DMS53 treated with DMSO at 0.1 percent for 48 hours (cell line): ENCODE measurements at regions not wholly inside any gene's neighbourhood (a gene's known extent, or its start where the extent isn't known, plus 50 kb on each side); places are given as distances from the start of the nearest gene placed in this dataset.
"Not testable (repeated sequence)": the region's sequence is repeated elsewhere in the genome, so short reads cannot be mapped to it uniquely, and the experiment has no call there.

Experiments used
- DNase-seq: peaks from one replicate; lab custom pipeline; 2025; ENCODE audit not compliant: unreplicated experiment; lab: John Stamatoyannopoulos, UW

DNA sequence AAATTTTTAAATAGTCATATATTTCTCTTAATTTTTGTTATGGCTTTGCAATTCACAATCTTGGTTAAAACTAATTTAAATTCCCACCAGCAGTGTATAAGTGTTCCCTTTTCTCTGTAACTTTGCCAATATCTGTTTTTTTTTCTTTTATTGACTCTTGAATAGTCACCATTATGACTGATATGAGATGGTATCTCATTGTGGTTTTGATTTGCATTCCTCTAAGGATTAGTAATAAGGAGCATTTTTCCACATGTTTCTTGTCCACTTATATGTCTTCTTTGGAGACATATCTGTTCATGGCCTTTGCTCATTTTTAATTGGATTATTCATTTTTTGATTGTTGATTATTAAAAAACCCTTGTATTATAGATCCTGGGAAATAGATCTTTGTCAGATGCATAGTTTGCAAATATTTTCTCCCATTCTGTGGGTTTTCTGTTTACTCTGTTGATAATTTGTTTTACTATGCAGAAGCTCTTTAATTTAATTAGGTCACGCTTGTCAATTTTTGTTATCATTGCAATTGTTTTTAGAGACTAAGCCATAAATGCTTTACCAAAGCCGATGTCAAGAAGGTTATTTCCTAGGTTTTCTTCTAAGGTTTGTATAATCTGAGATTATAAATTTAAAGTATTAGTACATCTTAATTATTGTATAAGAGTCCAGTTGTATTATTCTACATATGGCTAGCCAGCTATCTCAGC is 610.9 kb downstream of the CHSY3 start:
- DNase-seq: no peak

- DNase-seq: no peak
Measured at GRCh38 chr5:130502702-130503101, 598.4 kb downstream of the CHSY3 start.

- no peak for DNase-seq
Measured at GRCh38 chr5:130501151-130501865, 597.0 kb downstream of the CHSY3 start.

GRCh38 chr5:130500495-130500894 is 596.2 kb downstream of the CHSY3 start:
- DNase-seq: not testable (repeated sequence)

- peak; percentile 34 for DNase-seq
Measured at GRCh38 chr5:130496215-130496614, 592.0 kb downstream of the CHSY3 start.

- no peak for DNase-seq
Measured at GRCh38 chr5:130488252-130488651, 584.0 kb downstream of the CHSY3 start.

GRCh38 chr5:130479045-130479804 is 575.0 kb downstream of the CHSY3 start:
- DNase-seq: no peak

DNA sequence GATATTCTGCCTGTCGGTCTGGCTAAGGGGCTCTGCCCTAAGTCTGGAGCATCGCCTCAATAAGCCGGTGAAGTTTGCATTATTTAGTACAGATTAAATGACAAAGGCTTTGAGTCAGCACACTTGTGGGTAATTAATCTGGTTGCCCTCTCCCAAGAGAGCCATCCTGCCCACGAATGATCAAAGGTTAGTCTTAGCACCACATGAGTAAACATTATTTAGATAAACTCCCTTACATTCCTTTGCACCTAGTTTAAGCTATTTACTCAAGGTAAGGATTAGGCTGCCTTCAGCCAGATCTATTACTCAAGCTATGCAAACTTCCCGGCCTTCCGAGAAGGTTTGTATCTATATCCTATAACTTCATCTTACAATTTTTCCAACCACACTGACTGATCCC is 572.1 kb downstream of the CHSY3 start:
- DNase-seq: no peak

GRCh38 chr5:130462516-130462915 is 558.3 kb downstream of the CHSY3 start:
- no peak for DNase-seq

DNA sequence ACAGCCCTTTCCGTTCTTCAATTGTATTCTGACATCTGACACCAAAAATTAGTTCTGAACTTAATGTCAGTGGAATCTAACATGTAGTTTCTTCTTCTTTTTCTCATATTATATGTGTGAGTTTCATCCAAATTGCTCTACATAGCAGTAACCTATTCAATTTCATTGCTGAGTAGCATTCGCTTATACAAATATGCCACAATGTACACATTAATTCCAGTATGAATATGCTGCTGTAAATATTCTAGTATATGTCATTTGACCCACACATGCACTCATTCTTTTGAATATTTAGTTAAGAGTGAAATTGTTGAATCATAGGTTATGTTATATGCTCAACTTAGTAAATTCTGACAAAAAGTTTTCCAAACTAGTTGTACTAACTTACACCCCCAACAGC is 550.9 kb downstream of the CHSY3 start:
- DNase-seq: no peak

DNA sequence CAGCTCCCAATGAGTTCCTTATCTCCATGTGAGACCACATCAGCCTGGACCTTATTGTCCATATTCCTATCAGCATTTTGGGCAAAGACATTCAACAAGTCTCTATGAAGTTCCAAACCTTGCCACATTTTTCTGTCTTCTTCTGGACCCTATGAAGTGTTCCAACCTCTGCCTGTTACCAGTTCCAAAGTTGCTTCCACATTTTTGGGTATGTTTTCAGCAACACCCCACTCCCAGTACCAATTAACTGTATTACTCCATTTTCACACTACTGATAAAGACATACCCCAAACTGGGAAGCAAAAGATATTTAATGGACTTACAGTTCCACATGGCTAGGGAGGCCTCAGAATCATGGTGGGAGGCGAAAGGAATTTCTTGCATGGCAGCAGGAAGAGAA is 548.5 kb downstream of the CHSY3 start:
- DNase-seq: no peak

DNA sequence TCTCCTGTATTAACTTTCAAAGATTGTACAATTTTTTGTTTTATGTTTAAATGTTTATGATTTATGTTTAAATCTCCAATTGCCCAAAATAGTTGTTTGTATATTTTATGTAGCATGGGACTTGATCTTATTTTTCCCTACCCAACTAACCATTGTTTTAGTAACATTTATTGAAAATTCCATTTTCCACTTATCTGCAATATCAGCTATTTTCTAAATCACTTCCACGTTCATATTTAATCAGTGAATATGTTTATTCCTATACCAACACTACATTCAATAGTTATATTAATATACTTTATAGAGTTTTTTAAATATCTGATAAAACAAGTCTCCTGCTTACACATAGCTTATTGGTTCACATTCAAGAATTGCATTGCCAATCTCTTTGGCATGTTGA is 532.2 kb downstream of the CHSY3 start:
- no peak for DNase-seq

GRCh38 chr5:130427222-130427955 is 523.1 kb downstream of the CHSY3 start:
- no peak for DNase-seq

- peak; percentile 63 for DNase-seq
Measured at GRCh38 chr5:130425424-130425823, 521.2 kb downstream of the CHSY3 start.

- DNase-seq: no peak
Measured at GRCh38 chr5:130424341-130424740, 520.1 kb downstream of the CHSY3 start.

- DNase-seq: no peak
Measured at GRCh38 chr5:130402906-130403305, 498.6 kb downstream of the CHSY3 start.

GRCh38 chr5:130400091-130400490 is 495.8 kb downstream of the CHSY3 start:
- peak; percentile 36 for DNase-seq

GRCh38 chr5:130398825-130399224 is 494.6 kb downstream of the CHSY3 start:
- no peak for DNase-seq

- not testable (repeated sequence) for DNase-seq
Measured at GRCh38 chr5:130397727-130398126, 493.5 kb downstream of the CHSY3 start.

- DNase-seq: no peak
Measured at GRCh38 chr5:130397132-130397531, 492.9 kb downstream of the CHSY3 start.

GRCh38 chr5:130391727-130392264 is 487.5 kb downstream of the CHSY3 start:
- DNase-seq: not testable (repeated sequence)
